GM19238 (cell line): ENCODE measurements at regions not wholly inside any gene's neighbourhood (a gene's known extent, or its start where the extent isn't known, plus 50 kb on each side); places are given as distances from the start of the nearest gene placed in this dataset.

Experiments
- DNase-seq: peaks from one replicate; pipeline ENCODE4 v3.0.0; 2011; ENCODE audit warnings: low spot score; ENCODE audit not compliant: insufficient read length

DNA sequence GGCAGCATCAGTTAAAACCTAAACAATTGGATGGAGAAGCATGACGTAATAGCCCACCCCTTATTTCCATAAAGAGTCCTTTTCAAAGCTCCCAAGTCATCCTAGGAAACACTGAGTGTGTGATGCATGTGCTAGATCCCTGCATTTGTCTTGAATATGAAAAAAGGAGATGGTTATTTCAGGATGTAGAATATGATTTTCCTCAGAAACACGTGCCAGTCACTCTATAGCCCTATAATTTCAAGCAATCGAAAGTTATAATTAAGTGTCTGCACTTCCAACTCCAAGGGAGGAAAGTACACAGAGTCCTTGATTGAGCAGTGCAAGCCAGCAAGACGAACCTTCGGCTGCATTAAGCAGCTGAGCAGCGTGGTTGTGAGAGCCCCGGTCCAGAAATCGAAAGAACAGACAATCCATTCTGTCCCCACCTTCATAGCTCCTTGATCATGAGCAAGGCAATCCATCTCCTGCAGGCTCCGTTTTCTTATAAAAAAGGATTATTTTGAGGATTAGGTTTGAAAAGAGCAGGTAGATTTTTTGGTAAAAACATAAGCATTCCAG, 287.7 kb downstream of the FBXO15 start:
- DNase-seq = no peak

DNA sequence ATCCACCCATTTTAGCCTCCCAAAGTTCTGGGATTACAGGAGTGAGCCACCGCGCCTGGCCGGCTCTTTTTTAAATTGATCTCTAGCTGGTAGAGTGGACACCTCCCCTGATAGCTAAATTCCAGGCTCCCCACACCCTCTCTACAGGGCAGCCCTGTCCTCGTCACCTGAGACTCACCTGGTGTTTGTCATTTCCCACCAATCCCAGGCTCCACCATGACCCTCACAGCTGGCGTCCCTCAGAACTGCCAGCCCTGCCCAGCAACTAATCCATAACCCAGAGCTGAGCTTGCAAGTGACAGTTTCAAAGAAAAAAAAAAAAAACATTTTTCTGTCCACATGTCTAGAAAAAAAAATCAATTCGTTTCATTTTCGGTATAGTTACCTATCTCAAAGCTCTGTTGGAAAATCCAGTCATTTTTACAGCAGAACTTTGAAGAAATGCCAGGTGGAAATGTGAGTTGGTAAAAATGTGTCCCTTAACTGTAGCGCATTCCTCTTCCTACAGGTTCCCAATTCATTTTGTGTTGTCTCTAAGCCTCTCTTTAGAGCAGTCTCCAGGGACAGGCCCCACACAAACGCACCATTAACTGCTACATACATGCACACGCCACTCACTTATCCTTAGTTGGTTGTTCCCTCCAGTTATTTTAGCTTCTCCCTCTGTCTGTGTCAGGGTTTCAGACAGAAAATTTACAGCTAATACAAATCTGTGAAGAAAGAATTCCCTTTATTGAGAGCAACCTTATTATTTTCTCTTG, 294.7 kb downstream of the FBXO15 start:
- no peak for DNase-seq

DNA sequence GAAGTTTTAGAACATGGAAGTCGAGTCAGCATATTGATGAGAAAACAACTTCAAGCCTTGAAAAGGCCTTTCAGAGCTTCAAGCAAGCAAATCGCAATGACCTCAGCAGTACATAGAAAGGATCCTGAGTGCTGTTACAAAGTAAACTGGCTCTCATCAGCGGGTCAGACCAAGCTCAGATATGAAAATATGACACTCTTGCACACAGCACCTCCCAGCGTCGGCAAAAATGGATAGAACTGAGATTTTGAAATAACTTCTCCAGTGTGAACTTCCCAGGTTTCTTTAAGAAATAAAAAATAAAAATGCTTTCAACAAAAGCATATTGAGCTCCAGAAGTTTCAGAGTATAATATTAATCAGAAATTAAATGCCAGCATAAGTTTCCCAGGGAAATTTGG, 296.9 kb downstream of the FBXO15 start:
- DNase-seq = no peak

DNA sequence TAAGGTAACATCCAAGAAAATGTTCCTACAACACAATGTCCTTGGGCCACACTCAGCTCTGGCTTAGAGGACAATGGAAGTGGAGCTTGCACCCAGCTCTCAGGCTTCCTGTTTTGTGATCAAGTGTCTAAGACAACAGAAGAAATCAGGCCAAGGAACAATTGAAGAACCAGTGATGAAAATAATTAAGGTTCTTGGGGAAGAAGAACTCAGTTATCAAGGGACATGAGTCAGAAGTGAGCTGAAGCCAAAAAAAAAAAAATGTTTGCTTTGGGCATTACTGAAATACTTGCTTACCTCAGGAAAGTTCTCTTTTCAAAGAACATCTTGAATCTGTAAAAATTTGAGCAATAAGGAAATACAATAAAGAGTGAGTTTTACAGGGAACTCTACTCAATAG, 299.0 kb downstream of the FBXO15 start:
- no peak for DNase-seq

DNA sequence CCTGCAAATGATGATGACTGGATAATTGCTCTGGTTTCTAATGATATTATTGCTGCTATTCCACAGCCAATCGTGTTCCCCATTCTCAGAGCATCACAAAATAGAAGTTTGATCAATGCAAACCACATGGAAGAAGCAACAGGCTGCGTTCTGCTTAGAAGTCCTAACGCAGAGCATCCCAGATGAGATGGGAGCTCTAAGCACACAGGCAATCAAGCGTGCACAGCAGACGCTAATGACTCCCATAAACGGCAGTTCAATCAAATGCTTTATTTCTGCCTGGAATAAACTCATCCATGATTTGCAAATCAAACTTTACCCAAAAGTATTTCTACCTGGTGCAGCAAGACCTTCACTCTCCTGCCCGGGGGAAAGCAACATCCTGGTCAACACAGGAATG, 304.2 kb downstream of the FBXO15 start:
- no peak for DNase-seq

DNA sequence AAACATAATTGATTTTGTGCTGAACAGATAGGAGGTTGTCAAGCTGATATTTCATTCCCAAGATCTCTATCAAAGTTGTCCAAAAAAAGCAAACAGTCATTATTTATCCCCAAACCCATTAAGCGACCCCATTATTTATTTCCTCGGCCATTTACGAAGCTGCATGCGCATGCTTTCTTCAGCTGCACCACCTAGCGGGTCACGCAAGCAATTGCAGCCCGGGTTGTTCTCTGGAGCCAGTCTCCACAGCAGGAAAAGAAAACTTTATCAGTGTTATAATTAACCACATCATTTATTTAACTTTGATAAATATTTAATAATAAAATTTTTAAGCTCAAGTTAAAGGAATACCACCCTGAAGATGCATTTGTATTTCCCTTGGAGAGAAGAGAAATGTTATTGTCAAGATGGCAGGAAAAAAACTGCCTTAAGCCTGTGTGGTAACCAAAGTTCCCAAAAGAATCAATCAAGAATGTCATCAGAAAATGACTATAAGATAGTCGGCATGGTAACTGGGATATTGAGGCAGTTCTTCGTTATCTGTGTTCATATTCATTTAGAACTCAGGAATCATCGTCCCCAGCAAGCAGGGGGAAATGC, 304.7 kb downstream of the FBXO15 start:
- peak; percentile 30 for DNase-seq

DNA sequence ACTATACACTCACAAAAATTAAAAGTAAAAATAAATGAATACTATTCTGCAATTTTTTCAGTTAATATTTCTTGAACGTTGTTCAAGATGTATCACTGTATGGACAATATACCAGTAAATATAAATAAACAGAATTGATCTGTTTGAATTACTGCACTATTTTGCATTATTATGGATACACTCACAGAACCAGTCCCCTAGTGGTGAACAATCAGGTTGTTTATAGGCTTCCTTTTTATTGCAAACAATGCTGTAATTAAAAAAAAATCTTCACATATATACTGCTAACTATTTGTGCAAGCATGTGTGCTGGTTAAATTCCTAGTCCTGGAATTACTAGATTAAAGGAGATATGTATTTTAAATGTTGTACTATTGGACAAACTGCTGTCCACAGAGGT, 306.0 kb downstream of the FBXO15 start:
- DNase-seq = no peak

DNA sequence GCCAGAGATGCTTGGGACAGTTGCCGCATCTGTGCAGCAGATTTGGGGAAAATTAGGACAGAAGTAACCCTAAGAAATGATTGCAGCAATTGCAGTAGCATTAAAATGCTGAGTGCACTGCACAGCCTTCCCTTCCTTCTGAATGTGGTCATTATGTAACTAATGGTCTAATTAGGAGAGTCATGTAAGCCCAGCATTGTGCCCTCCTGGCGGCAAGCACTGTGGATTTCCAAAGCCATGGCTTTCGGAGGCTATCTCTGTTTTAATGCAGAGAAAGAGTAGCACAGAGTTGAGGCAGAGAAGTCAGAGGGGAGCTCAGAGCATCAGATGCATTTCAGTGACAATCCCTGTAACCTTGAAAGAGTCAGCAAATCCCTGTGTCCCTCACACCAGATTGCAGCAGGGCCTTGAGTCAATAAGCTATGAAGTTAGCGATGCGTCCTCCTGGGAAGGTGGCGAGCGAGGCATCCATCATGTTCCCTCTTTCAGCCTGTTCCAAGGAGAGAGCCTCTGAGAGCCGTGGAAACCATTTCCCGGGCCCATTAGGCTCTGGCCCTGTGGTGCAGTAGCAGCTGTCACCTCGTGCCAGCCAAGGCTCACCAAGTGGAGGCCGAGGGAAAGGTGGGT, 307.2 kb downstream of the FBXO15 start:
- DNase-seq = no peak

DNA sequence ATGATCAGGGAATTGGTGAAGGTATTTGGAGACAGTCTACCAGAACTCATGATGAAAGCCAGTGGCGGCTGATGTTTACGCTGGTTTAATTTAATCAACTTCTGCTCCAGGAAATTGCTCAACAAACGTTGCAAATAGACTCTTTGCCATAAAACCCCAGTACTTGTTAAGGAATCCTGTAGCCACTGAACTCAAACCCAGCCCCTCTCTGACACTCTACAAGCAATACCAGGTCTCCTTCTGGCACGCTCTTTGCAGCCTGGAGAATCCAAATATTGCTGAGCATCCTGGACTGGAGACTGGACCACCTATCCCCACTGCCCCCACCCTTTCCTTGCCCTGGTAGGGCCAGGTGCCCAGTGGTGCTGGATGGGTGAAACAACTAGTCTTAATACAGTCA, 308.2 kb downstream of the FBXO15 start:
- no peak for DNase-seq

DNA sequence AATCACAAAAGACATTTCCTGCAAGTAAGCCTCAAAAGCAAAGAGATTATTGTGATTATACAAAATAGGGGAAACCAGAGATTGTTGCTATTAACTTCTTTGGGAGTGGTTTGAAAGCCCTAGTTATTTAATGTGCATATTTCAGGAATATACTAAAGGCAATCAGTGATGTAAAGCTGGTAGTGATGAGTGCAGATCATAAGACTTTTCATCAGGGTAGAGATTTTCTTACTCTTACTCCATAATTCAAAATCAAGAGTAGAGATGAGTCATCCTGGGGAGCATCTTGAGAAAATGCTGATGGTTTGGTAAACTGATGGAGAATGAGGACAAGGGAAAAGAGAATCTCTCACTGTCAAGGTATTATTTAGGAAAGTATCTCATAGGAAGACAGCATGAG, 309.5 kb downstream of the FBXO15 start:
- DNase-seq = no peak

DNA sequence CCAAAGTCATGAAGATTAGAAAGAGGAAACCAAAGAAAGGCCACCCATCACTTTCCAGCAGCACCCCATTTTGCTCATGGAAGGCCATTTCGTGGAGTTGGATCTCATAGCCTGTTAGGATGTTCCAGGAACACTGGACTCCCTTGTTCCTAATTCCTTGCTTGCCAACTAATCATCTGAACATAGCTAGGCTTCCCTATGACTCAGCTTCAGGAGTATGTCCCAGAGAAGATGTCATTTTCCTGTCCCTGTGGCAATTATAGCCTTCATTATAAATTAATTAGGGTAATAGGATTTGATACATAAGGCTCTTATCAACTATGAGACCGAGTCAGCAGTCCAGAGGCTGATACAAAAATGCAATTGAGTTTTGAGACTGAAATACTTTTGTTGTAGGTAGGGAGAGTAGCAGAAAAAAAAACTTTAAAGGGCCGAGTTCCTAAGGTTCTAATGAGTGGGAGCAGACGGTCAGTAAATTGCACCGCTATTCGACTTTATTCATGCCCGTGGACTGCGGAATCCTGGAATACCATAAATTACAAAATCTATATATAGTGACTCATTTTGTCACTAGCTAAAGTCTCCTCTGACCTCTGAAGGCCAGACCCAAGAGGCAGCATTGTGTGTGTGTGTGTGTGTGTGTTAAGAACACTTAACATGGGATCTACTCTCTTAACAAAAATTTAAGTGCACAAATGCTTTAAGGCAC, 311.8 kb downstream of the FBXO15 start:
- no peak for DNase-seq

DNA sequence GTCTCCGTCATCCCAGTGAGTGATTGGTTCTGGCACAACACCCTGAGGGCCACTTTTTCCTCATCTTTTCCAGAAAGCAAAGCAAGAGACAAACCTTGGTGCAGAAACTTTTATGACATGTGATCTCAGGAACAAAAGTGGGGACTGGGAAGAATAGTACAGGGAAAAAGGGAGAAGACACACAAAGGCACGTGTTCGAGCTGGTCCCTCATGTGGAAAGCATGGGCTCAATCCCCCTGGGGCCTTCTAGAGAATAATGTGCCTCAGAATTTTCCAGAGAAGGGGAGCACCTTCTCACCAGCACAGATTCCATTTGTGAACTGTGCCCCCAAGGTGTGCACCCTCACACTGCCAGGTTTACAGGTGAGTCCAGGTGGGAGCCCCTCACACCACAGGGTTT, 312.6 kb downstream of the FBXO15 start:
- DNase-seq = no peak

DNA sequence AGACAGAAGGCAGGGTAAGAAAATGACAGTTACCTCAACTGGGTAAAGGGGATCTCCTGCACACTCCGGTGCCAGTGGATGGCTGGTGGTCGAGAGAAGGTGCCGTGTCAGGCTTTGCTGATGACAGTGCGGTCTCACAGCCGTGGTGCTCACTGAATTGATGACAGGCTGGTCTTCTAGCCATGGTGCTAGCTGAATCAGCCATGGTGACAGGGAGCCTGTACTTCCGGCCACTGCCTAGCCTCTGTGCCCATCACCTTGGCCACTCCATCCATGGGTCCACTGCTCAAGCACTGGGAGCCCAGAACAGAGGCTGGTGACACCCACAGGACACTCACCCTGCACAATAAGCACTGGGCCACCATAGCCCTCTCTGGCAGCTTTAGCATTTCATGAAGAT, 315.9 kb downstream of the FBXO15 start:
- DNase-seq = no peak

DNA sequence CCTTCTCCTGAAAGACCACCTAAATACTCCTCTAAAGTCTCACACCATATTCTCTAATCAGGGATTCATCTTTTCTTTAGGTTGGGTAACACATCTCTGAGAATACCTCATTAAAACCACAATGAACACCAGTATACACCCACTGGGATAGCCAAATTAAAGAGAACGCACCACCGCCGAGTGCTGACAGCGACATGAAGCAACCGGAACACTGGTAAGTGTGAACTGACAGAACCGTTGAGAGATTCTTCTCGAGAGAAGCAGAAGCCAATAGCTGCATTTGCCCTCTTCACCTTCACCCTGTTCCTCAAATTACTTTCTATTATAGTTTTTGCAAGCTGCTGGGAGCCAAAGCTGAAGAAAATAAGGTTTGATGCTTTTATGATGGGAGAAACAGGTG, 318.5 kb downstream of the FBXO15 start:
- no peak for DNase-seq

DNA sequence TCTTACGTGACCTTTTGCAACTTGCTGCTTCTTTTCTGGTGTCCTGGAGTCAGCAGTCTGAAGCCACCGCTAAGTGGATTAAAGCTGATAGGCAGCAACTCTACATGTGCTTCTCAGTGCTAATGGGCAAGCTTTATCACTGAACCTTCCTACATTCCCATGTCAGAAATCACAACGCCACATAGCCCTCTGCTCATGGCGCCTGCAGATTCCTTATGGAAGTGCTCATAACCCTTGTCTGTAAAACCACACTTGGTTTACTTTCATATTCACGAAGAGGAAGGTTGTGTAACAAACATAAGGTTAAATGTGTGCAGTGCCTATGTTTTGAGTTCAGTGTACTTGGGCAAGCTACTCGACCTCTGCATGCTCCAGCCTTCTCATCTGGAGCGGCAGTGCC, 319.8 kb downstream of the FBXO15 start:
- no peak for DNase-seq

DNA sequence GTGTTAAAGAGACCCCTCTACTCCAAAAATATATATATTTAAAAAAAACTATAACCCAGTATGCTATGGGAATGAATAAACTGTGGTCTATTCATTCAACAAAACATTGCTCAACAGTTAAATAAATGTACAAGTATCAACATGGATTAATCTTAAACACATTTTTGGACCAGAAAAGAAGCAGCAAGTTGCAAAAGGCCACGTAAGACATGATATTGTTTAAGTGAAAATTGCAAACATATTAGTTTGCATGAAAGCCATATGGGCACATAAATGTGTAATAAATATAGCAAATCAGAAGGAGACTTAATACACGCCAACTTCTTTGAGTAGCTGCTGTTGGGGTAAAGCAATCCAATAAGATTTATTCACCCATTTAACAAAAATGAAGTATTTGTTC, 321.5 kb downstream of the FBXO15 start:
- DNase-seq = no peak

DNA sequence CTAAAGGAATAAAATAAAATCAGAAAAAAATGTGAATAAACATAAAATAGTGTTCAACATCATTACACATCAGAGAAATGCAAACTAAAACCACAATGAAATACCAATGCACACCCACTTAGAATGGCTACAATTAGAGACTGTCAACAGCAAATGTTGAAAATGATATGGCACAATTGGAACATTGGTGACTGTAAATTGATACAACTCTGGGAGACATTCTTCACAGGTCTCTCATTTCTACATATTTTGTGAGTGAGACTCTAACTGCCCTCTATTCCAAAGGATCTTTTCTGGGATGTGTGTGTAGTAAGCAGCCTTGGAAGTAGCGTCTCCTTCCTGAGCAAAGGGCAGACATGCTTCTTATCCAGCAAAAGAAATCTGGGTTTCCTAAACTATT, 323.0 kb downstream of the FBXO15 start:
- no peak for DNase-seq

DNA sequence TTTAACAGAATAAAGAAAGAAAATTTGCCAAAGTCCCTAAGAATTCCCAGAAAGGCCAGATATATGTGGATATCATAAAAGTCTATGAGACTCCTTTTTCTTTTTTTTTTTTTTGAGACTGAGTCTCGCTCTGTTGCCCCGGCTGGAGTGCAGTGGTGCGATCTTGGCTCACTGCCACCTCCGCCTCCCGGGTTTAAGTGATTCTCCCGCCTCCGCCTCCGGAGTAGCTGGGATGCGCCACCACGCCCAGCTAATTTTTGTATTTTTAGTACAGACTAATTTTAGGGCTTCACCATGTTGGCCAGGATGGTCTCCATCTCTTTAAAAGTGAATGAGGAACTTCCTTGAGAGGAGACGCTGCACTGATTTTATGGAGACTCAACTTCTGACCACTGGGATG, 335.2 kb downstream of the FBXO15 start:
- DNase-seq = no peak

DNA sequence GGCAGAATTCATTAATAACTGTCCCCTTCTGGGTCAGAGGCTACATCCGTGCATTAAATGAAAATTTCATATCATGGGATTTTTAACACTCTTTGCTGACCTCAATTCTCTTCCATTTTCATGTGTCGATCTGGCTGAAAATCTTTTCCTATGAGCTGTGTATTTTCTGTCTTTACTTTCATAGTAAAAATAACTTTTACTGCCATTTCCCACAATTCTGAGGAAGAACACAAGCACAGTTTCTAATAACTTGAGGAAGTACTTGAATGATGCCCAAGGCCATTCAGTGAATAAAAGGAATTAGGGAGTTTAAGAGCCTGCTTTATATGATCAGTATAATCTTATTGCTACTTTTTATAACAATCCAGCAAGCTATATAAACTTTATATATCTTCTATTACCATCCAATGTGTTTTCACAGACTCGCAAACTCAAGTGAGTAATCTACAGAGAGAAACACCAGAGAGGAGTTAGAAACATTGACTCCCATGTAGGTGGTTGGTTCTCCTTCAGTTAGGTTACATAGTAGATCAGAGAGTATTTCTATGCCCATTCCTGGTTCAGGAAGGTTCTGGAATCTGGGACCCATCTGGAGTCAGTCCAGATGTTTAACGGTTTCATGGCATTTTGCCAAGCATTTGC, 340.0 kb downstream of the FBXO15 start:
- no peak for DNase-seq

DNA sequence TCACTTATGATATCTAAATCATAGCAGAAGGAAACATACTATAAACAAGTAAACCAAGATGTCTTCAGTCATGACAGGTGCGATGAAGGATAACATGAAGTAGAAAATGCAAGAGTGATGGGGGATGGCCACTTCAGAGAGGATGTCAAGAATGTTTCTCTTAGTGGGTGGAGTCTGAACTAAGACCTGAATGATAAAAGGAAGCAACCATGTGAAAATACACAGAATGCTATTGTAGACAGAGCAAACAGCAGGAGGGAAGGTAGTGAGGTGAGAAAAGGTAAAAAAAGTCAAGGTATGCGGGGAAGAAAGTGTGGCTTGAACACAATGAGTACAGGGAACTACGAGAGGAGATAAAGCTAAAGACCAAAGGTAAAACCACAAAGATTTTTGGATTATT, 341.6 kb downstream of the FBXO15 start:
- no peak for DNase-seq

DNA sequence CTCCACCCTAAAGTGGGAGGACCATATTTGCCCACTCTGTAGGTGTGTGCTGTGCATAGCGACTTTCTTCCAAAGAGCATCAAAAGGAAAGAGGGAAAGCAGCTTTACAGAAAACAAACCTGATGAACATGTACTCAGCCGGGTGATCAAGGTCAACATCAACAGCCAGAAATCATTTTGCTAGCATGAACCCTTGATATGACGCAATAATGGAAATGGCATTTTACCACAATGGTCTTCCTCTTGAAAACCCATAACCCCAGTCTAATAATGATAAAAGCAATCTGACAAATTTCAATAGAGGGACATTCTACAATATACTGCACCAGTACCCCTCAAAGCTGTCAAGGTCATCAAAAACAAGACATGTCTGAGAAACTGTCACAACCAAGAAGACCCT, 350.2 kb downstream of the FBXO15 start:
- DNase-seq = no peak

DNA sequence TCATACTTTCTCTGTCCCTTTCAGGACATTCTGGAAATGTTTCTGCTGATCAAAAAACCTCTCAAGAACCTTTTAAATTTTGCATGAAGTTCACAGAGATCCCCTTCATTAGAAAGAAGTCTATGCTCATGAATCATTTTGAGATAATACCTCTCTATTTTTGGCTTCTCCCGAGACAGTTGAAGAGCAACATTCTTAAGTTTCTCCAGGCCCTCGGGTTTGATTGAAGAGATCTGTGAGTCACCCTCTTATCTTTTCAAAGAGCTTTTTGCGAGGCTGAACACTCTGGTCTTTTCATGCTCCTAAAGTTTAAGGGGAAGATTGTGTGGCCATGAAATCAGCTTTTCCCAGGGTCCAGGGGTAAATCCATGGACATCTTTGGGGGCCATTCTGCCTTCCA, 354.2 kb downstream of the FBXO15 start:
- no peak for DNase-seq
